ENCODE measurements at regions not wholly inside any gene's neighbourhood (a gene's known extent, or its start where the extent isn't known, plus 50 kb on each side); places are given as distances from the start of the nearest gene placed in this dataset.
A peak's percentile ranks its signal among the peaks of the same experiment; 100 is the strongest.

DNA sequence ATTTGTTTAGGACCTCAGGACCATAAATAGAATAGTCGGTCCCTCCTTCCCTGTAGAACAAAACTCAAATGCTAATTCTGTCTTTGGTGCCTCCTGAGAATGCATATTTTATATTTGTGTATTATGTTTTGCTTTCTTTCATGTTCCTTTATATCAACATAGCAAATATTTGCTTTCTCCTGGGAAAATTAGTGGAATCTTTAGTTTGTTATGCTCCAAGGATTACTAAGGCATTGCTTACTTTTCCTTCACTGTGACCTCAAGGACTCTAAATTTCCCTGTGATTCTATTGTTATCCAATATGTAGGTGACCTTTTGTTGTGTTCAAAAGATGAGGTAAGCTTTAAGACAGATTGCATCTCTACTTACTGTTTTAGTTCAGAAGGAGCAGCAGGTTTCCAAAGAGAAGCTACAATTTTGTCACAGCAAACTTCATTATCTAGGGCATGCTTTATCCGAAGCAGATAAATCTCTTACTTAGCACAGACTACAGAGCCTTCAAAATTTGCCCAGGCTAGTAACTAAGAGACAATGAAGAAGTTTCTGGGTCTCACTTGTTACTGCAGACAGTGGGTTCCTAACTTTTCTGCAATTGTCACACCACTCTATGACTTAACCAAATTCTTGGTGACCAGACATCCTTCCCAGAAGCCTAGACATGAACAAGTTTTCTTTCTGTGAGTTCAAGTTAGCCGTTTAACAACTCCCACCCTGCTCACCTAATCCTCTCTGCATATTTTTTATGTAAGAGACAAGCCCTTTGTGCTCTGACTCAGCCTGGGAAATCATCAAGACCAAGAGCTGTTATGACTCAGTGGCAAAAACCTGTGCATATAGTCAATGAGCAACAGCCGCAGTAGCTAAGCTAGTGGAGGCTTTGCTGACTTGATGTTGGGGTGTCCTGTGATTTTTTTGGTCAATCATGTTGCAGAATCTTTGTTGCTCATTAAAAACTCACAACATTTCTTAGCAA, 378.8 kb downstream of the QKI start:
- peaks cover 8 to 13% of the 10 kb centered on the region in 2 donors for H3K4me1 ChIP-seq
- intact Hi-C loops (cut with DNase I; ENCODE audit: low total_unique reads) (no loop called here), in situ Hi-C loops (cut with MboI; ENCODE audit: low sequenced_read_pairs in 4 of 4) (no loop called here)
- H3K9me3 ChIP-seq, result no peaks in the 10 kb centered on the region
- ATAC-seq (no peak), DNase-seq (no peak)
- H3K27me3 ChIP-seq, result no peaks in the 10 kb centered on the region
- H3K27ac ChIP-seq, result no peak overlapping the region
- no peaks in the 10 kb centered on the region for H3K36me3 ChIP-seq
- H3K4me3 ChIP-seq, result no peak overlapping the region
- TF ChIP-seq CTCF (IDR thresholded peaks at IDR 0.05 in 4 of 5, conservative IDR thresholded peaks at IDR 0.05 in 1 of 5) (no peak), POLR2A (IDR thresholded peaks at IDR 0.05) (no peak)

GRCh38 chr6:163790266-163790840, 375.8 kb downstream of the QKI start:
- Histone ChIP-seq H3K9me3 (no peaks in the 10 kb centered on the region), H3K36me3 (no peaks in the 10 kb centered on the region), H3K27ac (peak overlapping the region in 2 of 4 donors; percentile 24 to 28), H3K4me1 (peaks cover 8 to 13% of the 10 kb centered on the region in 2 donors), H3K4me3 (no peak overlapping the region), H3K27me3 (no peaks in the 10 kb centered on the region)
- no peak for TF ChIP-seq POLR2A (IDR thresholded peaks at IDR 0.05)
- TF ChIP-seq CTCF (IDR thresholded peaks at IDR 0.05 in 4 of 5, conservative IDR thresholded peaks at IDR 0.05 in 1 of 5), result no peak
- intact Hi-C loops (cut with DNase I; ENCODE audit: low total_unique reads) (no loop called here), in situ Hi-C loops (cut with MboI; ENCODE audit: low sequenced_read_pairs in 4 of 4) (no loop called here)
- peak; percentile 77 to 87 for ATAC-seq
- peak in 1 of 2 donors; percentile 42 for DNase-seq

- H3K4me1 ChIP-seq, result peaks cover 8 to 13% of the 10 kb centered on the region in 2 donors
- no peak for TF ChIP-seq CTCF (IDR thresholded peaks at IDR 0.05 in 4 of 5, conservative IDR thresholded peaks at IDR 0.05 in 1 of 5)
- TF ChIP-seq POLR2A (IDR thresholded peaks at IDR 0.05), result no peak
Measured at GRCh38 chr6:163789199-163789810, 374.8 kb downstream of the QKI start.

DNA sequence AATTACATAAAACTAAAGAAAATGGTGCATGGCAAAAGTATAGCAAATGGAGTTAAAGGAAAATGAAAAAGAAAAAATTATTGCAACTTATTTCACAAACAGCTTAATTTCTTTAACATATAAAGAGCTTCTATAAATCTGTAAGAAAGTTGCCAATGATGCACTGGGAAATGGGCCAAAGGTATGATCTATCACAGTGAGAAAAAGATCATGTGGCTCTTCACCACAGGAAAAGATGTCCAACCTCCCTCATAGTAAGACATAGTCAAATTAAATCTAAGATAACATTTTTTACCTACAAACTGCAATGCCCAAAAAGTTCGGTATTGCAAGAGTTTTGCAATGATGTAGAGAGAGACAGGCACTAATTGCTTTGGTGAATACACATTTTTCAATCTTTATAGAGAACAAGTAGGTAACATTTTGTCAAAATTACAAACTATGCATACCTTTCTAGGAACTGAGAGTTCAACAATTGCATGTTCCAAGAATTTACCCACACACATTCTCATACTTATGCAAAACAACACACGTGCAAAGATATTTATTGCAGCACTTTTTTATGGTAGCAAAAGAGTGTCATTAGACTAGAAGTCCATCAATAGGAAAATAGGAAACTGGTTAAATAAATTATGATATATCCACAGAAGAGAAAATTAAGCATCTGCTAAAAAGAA, 372.6 kb downstream of the QKI start:
- Histone ChIP-seq H3K4me1 (peaks cover 8 to 13% of the 10 kb centered on the region in 2 donors), H3K9me3 (no peaks in the 10 kb centered on the region), H3K4me3 (no peak overlapping the region), H3K27me3 (no peaks in the 10 kb centered on the region), H3K36me3 (no peaks in the 10 kb centered on the region), H3K27ac (no peak overlapping the region)
- TF ChIP-seq POLR2A (IDR thresholded peaks at IDR 0.05) (no peak), CTCF (IDR thresholded peaks at IDR 0.05 in 4 of 5, conservative IDR thresholded peaks at IDR 0.05 in 1 of 5) (no peak)
- in situ Hi-C loops (cut with MboI; ENCODE audit: low sequenced_read_pairs in 4 of 4), result no loop called here
- intact Hi-C loops (cut with DNase I; ENCODE audit: low total_unique reads), result no loop called here
- DNase-seq (no peak), ATAC-seq (no peak)

More at GRCh38 chr6:163789199-163789810, 374.8 kb downstream of the QKI start:
- ATAC-seq (peak in 1 of 2 donors; percentile 31), DNase-seq (no peak)
- intact Hi-C loops (cut with DNase I; ENCODE audit: low total_unique reads), result no loop called here
- Histone ChIP-seq H3K36me3 (no peaks in the 10 kb centered on the region), H3K9me3 (no peaks in the 10 kb centered on the region), H3K4me3 (no peak overlapping the region), H3K27ac (peak overlapping the region; percentile 11 to 31 (median 22)), H3K27me3 (no peaks in the 10 kb centered on the region)
- in situ Hi-C loops (cut with MboI; ENCODE audit: low sequenced_read_pairs in 4 of 4), result no loop called here

Measured in gastrocnemius medialis (tissue), 4 donors.